GM12875 (cell line): ENCODE measurements at regions not wholly inside any gene's neighbourhood (a gene's known extent, or its start where the extent isn't known, plus 50 kb on each side); places are given as distances from the start of the nearest gene placed in this dataset.

Experiments
- H3K4me3 ChIP-seq: one replicate; pipeline ENCODE4 v1.5.1; 2011; ENCODE audit warnings: low read depth, low read length, control low read depth
- CTCF ChIP-seq: IDR thresholded peaks from 2 replicates; pipeline ENCODE4 v1.5.1; 2011; ENCODE audit warnings: low read depth, mild to moderate bottlenecking, control low read depth, inconsistent platforms, low read length, moderate library complexity, borderline replicate concordance; ENCODE audit not compliant: insufficient read depth

GRCh38 chr12:65657635-65658034 is 166.6 kb upstream of the HMGA2 start:
- TF ChIP-seq CTCF: no peak
- H3K4me3 ChIP-seq: no peak overlapping the region

GRCh38 chr12:65658360-65658759 is 165.9 kb upstream of the HMGA2 start:
- no peak overlapping the region for H3K4me3 ChIP-seq
- no peak for TF ChIP-seq CTCF

GRCh38 chr12:65659681-65660080 is 164.6 kb upstream of the HMGA2 start:
- TF ChIP-seq CTCF: no peak
- no peak overlapping the region for H3K4me3 ChIP-seq

GRCh38 chr12:65660096-65660495 is 164.2 kb upstream of the HMGA2 start:
- TF ChIP-seq CTCF: no peak
- no peak overlapping the region for H3K4me3 ChIP-seq

- no peak overlapping the region for H3K4me3 ChIP-seq
- no peak for TF ChIP-seq CTCF
Observed at GRCh38 chr12:65660836-65661235, 163.4 kb upstream of the HMGA2 start.

- H3K4me3 ChIP-seq: no peak overlapping the region
- no peak for TF ChIP-seq CTCF
Observed at GRCh38 chr12:65662590-65662989, 161.7 kb upstream of the HMGA2 start.

GRCh38 chr12:65663097-65663496 is 161.2 kb upstream of the HMGA2 start:
- no peak for TF ChIP-seq CTCF
- H3K4me3 ChIP-seq: no peak overlapping the region
